NCI-H2227 (cell line): ENCODE measurements at regions not wholly inside any gene's neighbourhood (a gene's known extent, or its start where the extent isn't known, plus 50 kb on each side); places are given as distances from the start of the nearest gene placed in this dataset.
"Not testable (repeated sequence)": the region's sequence is repeated elsewhere in the genome, so short reads cannot be mapped to it uniquely, and the experiment has no call there.

ENCODE experiments used
- DNase-seq: peaks from one replicate; lab custom pipeline; 2025; ENCODE audit not compliant: unreplicated experiment; lab: John Stamatoyannopoulos, UW

DNA sequence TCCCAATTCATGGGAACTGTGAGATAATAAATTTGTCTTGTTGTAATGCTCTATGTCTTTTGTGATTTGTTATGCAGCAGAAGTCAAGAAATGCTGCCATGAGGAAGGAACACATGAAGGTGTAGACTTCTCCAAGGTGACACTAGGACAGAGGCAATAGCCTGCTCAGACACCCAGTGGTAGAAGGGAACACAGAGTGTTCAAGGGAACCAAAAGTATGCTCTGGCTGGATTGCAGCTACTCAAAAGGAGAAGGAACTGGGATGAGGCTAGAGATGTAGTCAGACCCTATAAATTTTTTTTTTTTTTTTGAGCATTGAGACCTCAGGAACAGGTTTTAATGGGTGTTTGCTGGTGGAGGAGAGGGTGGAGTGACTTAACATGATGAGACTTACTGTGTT is 232.5 kb downstream of the PARP8 start:
- DNase-seq: no peak

DNA sequence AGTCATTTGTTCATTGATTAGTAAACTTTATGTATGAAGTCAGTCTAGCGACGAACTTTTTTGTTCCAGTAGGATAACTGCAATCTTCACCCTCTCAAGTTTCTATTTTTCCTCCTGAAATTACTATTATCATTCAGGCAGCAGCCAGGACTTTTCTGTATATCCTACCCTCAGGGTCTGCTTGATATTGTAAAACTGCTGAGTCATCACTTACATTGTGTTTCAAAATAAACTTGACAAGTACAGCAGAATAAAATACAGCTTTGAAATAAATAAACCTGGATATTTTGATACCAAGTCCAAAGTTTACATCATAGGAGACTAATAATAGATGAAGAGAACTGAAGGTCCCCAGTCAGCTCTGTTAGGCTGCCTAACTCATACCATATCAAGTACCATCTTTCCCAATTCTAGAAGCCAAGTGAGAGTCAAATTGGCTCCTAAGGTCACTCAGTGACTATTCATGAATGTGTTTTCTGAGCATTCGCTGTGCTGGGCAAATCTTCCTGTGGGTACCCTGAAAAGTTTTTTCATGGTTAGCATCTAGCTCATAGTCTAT is 234.6 kb downstream of the PARP8 start:
- DNase-seq: no peak

- no peak for DNase-seq
These were observed 237.2 kb downstream of the PARP8 start for GRCh38 chr5:50903651-50904050.

DNA sequence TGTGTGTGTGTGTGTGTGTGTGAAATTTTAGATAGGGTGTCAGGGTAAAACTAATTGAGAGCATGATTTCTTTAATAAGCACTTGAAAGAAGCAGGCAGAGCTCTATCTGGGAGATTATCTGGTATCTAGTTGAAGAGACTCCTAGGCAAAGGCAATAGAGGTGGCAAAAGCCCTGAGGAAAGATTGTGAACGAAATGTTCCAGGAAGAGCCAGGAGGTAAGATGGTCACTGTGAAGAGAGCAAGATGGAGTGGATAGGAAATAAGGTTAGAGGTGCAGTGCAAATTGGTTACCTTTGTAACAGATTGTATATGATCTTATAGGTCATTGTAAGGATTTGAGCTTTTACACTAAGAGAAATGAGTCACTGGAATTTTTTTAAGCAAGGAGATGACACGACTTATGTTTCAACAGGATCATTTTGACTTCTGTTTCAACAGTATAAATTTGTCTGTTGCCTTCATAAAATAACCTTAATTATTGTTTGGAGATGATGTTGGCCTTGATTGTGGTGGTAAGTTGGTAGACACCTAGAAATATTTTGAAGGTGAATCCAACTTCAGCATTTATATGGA is 239.6 kb downstream of the PARP8 start:
- DNase-seq: no peak

DNA sequence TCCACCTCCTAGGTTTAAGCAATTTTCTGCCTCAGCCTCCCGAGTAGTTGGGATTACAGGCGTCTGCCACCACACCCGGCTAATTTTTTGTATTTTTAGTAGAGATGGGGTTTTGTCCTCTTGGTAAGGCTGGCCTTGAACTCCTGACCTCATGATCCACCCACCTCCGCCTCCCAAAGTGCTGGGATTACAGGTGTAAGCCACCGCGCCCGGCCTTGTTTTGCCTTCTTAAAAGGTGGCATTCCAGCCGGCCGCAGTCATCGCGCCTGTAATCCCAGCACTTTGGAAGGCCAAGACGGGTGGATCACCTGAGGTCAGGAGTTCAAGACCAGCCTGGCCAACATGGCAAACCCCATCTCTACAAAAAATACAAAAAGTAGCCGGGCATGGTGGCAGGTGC is 253.7 kb downstream of the PARP8 start:
- DNase-seq: not testable (repeated sequence)

DNA sequence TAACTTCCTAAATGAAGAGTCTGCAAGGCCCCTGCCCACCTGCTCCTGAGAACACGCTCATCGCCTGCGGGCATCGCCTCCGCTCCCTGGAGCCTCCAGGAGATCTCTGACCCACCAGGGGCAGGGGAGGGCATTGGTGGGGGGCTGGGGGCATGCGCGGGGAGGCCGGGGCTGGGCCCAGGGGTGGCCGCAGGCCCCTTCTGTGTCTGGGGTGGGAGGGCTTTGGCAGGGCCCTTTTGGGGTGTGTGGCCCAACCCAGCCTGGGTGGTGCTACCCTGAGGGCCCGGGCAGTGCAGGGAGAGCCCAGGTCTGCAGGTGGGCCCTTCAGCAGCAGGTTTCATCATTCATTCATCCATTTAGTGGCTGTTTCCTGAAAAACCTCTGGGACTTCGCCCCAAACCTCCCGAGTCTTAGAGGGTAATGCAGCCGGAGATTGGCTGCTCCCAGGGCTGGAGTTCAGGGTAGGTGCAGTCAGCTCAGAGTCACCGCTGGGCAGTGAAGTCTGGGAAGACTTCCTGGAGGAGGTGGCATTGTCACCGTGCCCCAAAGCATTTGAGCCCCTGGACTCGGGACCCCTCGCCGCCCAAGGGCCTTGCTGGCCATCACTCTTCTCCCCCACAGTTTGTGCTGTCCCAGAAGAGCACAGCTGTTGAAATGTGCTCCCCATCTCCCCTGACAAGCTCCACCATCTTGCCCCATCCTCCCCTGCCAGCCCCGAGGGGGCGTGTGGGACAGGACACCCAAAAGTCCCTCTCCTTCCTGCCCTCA is 255.1 kb downstream of the PARP8 start:
- DNase-seq: no peak

DNA sequence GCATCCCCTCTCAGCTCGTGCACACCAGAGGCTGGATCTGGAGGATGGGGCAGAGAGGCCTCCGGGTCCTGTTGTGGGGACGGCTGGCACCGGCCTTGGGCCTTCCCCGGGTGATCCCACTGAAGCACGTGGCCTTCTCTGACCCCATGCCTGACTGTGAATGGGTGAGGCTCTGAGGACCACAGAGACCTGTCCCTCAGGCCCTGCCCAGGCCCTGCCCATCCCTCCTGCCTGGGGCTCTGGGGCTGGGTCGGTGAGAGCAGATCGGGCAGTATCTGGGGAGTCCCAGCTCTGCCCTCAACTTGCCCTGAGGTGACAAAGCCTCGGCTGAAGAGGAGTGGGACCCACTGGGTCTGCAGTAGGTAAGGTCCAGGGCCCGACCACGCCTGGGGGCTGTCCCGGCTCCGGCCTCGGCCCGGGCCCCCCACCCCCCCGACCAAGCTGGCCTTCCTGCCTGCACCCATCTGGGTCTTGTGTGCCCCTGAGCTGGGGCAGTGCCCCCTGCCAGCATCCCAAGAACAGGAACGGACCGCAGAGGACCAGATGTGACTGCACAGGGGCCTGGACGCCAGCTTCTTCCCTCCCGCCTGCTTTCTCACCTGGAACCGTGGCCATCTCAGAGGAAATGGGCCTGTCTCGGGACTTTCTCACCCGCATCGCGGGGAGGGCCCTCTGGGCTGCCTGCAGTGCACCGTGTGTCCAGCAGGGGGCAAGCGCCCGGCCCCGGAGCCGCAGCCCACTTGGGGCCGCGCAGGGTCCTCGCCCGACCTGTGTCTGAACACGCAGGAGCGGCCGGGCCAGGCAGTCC is 255.9 kb downstream of the PARP8 start:
- DNase-seq: not testable (repeated sequence)

GRCh38 chr5:50922942-50923767 is 256.7 kb downstream of the PARP8 start:
- DNase-seq: no peak

GRCh38 chr5:50923768-50924494 is 257.5 kb downstream of the PARP8 start:
- DNase-seq: no peak

DNA sequence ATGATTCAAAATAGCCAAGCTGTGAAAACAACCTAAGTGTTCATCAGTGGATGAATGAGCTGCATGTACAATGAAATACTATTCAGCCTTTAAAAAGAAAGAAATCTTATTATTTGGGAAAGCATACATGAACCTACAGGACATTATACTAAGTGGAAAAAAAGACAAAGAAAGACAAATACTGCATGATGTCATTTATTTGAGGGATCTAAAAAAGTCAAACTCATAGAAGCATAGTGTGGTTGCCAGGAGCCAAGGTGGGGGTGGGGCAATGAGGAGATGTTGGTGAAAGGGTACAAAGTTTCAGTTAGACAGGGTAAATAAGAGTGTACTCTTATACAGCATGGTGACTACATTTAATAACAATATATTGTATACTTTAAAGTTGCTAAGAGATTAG is 261.5 kb downstream of the PARP8 start:
- DNase-seq: no peak

DNA sequence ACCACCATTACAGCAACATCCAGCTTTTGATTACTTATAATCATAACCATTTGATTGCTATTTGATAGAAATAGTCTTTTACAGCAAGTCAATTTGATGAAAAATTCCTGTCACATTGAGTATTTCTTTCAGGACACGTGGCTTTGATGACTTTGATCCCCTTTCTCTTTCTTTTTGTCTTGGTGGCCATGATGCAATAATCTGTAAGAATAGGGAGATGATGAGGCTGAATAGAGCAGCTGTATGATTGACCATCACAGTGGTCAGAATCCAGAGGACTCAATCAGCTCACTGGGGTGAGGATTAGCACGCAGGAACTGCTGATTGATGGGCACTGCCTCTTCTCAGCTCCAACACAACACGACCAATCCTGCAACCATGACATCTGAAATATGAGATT is 262.7 kb downstream of the PARP8 start:
- DNase-seq: no peak

GRCh38 chr5:50934343-50934742 is 267.9 kb downstream of the PARP8 start:
- no peak for DNase-seq

DNA sequence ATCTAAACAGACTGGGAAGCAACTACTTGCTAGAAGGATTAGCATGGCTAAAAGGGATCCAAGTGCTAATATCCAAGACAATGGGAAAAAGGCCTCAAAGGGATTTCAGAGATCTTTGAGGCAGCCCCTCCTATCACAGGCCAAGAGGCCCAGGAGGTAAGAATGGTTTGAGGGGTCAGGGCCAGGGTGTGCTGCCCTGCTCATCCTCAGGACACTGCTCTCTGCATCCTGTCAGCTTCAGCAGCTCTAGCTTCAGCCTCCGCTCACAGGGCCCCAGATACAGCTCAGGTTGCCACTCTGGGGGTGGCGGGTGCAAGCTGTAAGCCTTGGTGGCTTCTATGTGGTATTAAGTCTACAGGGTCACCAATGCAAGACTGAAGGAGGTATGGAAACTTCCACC is 278.7 kb downstream of the PARP8 start:
- no peak for DNase-seq

DNA sequence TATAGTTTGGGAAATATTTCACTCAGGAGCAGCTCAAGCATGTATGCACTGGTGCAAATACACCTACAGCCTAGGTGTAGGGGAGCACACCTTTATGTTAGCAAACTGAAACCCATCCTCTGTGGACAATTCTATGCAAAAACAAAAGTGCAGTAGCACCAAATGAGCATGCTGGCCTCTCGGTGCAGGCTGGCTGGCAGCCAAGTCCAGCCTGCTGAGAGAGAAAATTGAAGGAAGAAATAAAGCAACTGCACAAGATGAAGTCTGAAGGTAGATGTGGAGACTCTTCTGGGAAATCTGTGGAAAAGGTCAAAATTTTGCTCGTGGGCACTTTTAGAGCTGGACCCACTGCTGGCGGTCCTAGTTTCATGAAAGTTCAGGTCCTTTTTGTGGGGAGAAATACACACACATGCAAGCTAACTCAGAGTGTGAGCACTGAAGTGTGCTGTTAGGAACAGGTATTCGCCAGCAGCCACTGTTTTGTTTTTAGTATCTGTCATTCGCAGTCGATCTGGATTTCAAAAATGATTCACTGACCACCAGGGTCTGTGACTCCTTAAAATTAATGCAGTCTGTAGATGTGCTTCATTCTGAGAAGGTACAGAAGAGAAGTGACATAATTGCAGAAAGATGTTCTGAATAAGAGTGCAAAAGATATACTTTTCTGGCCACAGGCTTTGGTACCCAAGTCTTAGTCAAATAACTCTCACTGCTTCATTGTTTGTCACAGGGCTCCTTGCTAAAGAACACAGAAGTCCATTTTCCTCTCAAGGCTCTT is 281.7 kb downstream of the PARP8 start:
- peak; percentile 40 for DNase-seq

DNA sequence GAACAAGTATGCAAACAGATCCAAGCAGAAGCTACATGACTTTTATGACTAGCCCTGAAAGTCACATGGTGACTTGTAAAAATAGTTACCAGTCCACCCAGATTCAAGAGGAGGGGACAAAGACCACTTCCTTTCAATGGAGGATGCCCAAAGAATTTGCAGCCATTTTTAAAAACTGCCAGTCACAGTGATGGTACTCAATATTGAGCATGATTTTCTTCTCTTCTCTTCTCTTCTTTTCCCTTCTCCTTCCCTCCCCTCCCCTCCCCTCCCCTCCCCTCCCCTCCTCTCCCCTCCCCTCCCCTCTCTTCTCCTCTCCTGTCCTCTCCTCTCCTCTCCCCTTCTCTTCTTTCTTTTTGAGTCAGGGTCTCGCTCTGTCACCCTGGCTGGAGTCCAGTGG is 286.9 kb downstream of the PARP8 start:
- no peak for DNase-seq

- peak; percentile 73 for DNase-seq
These were observed 292.5 kb downstream of the PARP8 start for GRCh38 chr5:50958852-50959457.

DNA sequence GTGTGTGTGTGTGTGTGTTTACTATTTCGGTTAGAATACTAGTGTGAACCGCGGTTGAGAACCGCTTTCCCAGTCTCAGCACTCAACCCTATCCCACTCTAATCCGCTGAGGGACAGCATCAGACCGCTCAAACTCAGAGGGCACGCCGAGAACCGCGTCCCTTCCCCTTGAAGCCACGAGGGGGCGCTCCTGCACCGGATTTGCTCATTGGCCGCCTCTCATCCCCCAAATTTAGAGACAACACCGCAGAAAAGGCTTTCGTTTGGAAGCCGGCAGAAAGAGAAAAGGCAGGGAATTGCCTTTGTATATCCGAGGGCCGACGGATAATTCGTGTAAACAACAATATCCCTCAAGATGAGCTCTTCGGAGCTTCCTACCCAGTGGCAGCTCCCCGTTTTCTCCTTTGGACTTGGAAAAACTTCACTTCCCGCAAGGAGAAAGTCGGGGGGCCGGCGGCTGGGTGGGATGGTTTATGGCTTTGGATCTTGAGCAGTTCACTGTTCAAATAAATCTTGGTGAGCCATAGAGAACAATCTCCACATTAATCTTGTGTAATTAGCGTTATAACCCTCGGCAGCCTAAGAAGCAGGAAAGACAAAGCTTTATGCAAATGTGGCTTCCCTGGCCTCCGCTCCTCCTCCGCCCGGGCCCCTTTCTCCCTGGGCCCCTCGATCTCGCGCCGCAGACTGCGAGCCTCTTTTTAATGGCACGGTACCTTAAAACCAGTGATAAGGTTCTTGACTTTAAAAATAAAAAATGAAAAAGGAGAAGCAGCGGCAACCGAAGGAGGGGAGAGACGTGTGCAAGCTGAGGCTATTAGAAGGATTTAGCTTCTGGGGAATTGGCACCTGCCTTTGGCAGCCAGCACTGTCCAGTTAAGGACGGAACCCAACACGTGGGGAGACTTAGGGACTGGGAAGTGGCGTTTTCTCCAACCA is 296.8 kb downstream of the PARP8 start:
- DNase-seq: peak; percentile 86
